BJ (cell line): ENCODE measurements at regions not wholly inside any gene's neighbourhood (a gene's known extent, or its start where the extent isn't known, plus 50 kb on each side); places are given as distances from the start of the nearest gene placed in this dataset.

ENCODE experiments used
- CTCF ChIA-PET: fragments of 350-600 bp; formaldehyde crosslinking; extraction: SDS; loops from one replicate; lab custom pipeline; 2021; ENCODE audit warnings: antibody characterized with exemption, inconsistent platforms; lab: Yijun Ruan, JAX
- POLR2A ChIA-PET: fragments of 300-600 bp; sonication (Branson Sonifier 250); formaldehyde crosslinking; extraction: SDS; loops from one replicate; lab custom pipeline; 2021; ENCODE audit warnings: antibody characterized with exemption; lab: Charles Lee
- DNase-seq: peaks from one replicate; pipeline ENCODE4 v3.0.0-alpha.2; 2011; ENCODE audit warnings: low read depth
- H3K27me3 ChIP-seq: 2 replicates; pipeline ENCODE4 v1.6.0; 2011; ENCODE audit warnings: low read length; ENCODE audit not compliant: control insufficient read depth, insufficient read depth
- H3K36me3 ChIP-seq: 2 replicates; pipeline ENCODE4 v1.5.1; 2011; ENCODE audit warnings: low read length; ENCODE audit not compliant: control insufficient read depth, insufficient read depth
- H3K4me3 ChIP-seq: 2 replicates; pipeline ENCODE4 v1.5.1; 2011; ENCODE audit warnings: low read depth, mild to moderate bottlenecking, control low read depth, low read length
- TF ChIP-seq, protein P1 (sequence below): IDR thresholded peaks from 2 replicates; pipeline ENCODE4 v1.5.1; 2011; ENCODE audit warnings: low read depth, mild to moderate bottlenecking, control low read depth, inconsistent platforms, low read length, moderate library complexity; ENCODE audit not compliant: insufficient read depth

DNA sequence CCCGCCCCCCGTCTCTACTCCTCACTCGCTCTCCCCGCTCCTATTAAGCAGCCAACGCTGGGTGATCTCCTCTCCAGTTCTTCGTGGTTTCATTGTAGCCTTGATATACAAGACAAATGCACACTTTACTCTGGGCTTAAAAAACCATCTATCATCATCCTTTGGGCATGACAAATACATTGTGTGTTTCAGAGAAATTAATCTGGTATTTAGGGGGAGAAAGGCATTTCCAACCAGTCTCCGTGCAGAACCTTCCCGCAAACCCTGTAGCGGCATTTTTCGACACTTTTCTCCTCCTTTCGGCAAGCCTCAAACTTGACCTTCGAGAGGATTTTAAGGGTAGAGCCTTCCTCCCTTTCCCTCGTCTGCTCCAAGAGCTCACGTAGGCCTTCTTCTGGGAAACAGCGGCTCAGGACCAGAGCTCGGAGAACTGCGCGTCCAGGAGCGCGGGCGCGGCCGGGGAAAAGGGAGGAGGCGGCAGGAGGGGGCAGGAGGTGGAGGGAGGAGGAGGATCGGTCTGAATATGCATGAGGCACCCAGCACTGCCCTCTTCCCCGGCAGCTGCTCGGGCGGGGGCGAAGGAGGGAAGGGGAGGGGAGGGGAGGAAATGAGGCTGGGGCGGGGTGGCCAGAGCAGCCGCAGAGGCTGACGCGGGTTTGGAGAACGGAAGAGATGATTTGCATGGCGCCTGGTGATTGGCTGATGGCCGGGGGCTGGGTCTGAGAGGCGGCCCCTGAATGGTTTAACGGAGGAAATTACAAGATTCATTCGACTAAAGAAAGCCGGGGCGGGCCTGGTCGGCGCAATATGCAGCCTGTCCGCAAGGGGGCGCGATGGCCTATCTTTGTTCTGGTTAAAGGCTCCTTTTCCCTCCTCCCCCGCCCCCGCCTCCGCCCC lies 127.5 kb downstream of the TMEM161B start:
- Histone ChIP-seq H3K4me3 (peak overlapping the region; percentile 47), H3K36me3 (no peaks in the 10 kb centered on the region), H3K27me3 (peaks cover 37% of the 10 kb centered on the region)
- ChIA-PET POLR2A (interaction anchor here (0.6 kb wide), 1 partner anchor 802 kb away, joined by 3 read pairs; no protein-coding TSS in a partner anchor), CTCF (interaction anchor here (0.7 to 1.1 kb wide), 6 partner anchors 9 to 586 kb away, joined by 3 to 5 read pairs (median 3); no protein-coding TSS in a partner anchor)
- peak; percentile 73 for DNase-seq
- TF ChIP-seq, protein P1, sequence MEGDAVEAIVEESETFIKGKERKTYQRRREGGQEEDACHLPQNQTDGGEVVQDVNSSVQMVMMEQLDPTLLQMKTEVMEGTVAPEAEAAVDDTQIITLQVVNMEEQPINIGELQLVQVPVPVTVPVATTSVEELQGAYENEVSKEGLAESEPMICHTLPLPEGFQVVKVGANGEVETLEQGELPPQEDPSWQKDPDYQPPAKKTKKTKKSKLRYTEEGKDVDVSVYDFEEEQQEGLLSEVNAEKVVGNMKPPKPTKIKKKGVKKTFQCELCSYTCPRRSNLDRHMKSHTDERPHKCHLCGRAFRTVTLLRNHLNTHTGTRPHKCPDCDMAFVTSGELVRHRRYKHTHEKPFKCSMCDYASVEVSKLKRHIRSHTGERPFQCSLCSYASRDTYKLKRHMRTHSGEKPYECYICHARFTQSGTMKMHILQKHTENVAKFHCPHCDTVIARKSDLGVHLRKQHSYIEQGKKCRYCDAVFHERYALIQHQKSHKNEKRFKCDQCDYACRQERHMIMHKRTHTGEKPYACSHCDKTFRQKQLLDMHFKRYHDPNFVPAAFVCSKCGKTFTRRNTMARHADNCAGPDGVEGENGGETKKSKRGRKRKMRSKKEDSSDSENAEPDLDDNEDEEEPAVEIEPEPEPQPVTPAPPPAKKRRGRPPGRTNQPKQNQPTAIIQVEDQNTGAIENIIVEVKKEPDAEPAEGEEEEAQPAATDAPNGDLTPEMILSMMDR = peak; percentile 68

DNA sequence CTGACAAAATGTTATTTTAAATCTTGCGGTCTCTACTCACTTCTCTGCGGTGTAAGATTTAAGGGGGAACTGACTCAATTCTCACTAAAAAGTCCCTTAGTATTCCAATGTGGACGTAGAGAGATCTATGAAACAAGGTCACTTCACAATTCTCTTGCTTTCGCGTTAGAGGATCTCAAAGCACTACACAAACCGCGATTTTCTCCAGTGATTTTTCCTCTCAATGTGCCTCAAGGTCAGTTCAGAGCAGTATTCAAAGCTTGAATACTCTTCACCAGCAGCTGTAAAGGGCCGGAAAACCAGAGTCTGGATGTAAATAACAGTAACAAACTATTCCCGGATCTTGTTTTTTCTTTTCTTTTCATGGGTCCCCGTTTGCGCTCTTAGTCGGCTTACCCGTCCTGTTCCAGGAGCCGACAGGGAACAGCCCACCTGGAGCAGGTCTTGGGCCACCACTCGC lies 128.2 kb downstream of the TMEM161B start:
- CTCF ChIA-PET = interaction anchor here (0.7 to 1.1 kb wide), 5 partner anchors 13 to 587 kb away, joined by 3 to 5 read pairs (median 3); no protein-coding TSS in a partner anchor
- DNase-seq = no peak
- POLR2A ChIA-PET = interaction anchor here (0.6 kb wide), 1 partner anchor 802 kb away, joined by 3 read pairs; no protein-coding TSS in a partner anchor
- peak overlapping the region; percentile 47 for H3K4me3 ChIP-seq
- H3K36me3 ChIP-seq = no peaks in the 10 kb centered on the region
- TF ChIP-seq, protein P1 = no peak
- peaks cover 30% of the 10 kb centered on the region for H3K27me3 ChIP-seq

DNA sequence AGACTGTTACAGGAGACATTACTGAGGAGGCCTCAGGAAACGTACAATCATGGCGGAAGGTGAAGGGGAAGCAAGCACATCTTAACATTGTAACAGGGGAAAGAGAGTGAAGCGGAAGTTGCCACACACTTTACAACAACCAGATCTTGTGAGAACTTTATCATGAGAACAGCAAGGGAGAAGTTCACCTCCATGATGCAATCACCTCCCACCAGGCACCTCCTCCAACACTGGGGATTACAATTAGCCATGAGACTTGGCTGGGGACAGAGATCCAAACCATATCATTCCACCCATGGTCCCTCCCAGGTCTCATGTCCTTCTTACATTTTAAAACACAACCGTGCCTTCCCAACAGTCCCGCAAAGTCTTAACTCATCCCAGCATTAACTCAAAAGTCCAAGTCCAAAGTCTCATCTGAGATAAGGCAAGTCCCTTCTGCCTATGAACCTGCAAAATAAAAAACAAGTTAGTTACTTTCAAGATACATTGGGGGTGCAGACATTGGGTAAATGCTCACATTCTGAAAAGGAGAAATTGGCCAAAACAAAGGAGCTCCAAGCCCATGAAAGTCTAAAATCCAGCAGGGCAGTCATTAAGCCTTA lies 138.3 kb downstream of the TMEM161B start:
- Histone ChIP-seq H3K4me3 (no peak overlapping the region), H3K36me3 (no peaks in the 10 kb centered on the region), H3K27me3 (no peaks in the 10 kb centered on the region)
- CTCF ChIA-PET = no interaction called here
- POLR2A ChIA-PET = no interaction called here
- DNase-seq = no peak
- TF ChIP-seq, protein P1 = no peak

DNA sequence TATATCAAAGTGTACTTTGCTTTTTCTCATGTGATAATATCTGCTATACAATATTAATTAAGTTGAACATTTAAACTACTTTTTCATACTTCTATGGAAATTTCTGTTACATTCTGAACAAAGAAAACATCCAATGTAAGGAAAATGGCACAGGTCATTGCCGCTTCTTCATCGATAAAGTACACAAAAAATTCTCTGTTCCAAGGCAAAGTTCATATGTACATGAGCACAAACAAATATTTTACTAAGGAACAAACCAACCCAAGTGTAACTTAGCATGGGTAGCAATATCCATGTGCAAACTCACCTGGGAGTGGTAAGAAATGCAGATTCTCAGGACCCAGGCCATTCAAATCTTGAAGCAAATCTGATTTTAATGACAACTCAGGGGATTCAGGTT lies 139.8 kb downstream of the TMEM161B start:
- TF ChIP-seq, protein P1 = no peak
- no peak overlapping the region for H3K4me3 ChIP-seq
- CTCF ChIA-PET = interaction anchor here (1.2 kb wide), 1 partner anchor 8 kb away, joined by 4 read pairs; no protein-coding TSS in a partner anchor
- DNase-seq = no peak
- H3K36me3 ChIP-seq = no peaks in the 10 kb centered on the region
- POLR2A ChIA-PET = no interaction called here
- H3K27me3 ChIP-seq = no peaks in the 10 kb centered on the region

DNA sequence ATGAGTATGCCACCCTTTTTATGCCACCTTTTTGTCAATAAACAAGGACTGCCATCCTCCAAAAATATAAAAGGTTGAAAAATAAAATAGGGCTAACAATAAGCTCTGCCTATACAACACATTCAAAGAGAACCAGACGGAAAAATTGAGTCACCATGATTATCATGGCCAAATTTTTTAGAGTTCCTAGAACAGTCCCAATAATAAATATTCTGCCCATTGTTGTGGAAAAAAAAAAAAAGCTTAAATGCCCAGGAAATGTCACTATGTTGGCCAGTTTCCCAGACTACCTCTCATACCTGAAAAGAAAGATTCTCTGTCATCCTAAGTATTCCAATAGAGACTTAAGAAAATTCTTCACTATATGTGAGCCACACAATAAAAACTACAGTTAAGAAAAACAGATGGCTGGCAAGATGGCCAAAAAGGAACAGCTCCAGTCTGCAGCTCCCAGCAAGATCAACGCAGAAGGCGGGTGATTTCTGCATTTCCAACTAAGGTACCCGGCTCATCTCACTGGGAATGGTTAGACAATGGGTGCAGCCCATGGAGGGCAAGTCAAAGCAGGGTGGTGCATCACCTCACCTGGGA lies 149.0 kb downstream of the TMEM161B start:
- CTCF ChIA-PET = no interaction called here
- TF ChIP-seq, protein P1 = no peak
- POLR2A ChIA-PET = no interaction called here
- no peak for DNase-seq
- H3K36me3 ChIP-seq = no peaks in the 10 kb centered on the region
- H3K27me3 ChIP-seq = no peaks in the 10 kb centered on the region
- H3K4me3 ChIP-seq = no peak overlapping the region
